NB4 (cell line): ENCODE measurements at regions not wholly inside any gene's neighbourhood (a gene's known extent, or its start where the extent isn't known, plus 50 kb on each side); places are given as distances from the start of the nearest gene placed in this dataset.

Source experiments
- CTCF ChIP-seq: IDR thresholded peaks from one replicate; pipeline ENCODE4 v1.5.1; 2012; ENCODE audit warnings: low read depth, low read length
- MAX ChIP-seq: IDR thresholded peaks from 2 replicates; pipeline ENCODE4 v1.6.1; 2011; ENCODE audit warnings: low read depth, low read length
- POLR2A ChIP-seq: IDR thresholded peaks from 2 replicates; pipeline ENCODE4 v1.6.1; 2011; ENCODE audit warnings: mild to moderate bottlenecking; ENCODE audit not compliant: insufficient read length; ENCODE audit errors: extremely low read depth

- no peak for TF ChIP-seq CTCF
- no peak for TF ChIP-seq POLR2A
- TF ChIP-seq MAX: no peak
Measured at GRCh38 chr10:130543794-130544193, 407.6 kb downstream of the GLRX3 start.
